SK-N-SH treated with all-trans-retinoic acid at 6 μM for 48 hours (cell line): ENCODE measurements at regions not wholly inside any gene's neighbourhood (a gene's known extent, or its start where the extent isn't known, plus 50 kb on each side); places are given as distances from the start of the nearest gene placed in this dataset.
"Not testable (repeated sequence)": the region's sequence is repeated elsewhere in the genome, so short reads cannot be mapped to it uniquely, and the experiment has no call there.

ENCODE experiments used
- CREB5 ChIP-seq: fragments of 250-450 bp; sonication (Bioruptor Pico); IDR thresholded peaks from 2 replicates; pipeline ENCODE4 v1.5.1; 2020; ENCODE audit warnings: low read depth, mild to moderate bottlenecking, moderate library complexity
- TSHZ2 ChIP-seq: fragments of 250-450 bp; sonication (Bioruptor Pico); IDR thresholded peaks from 2 replicates; pipeline ENCODE4 v1.5.0; 2020; ENCODE audit warnings: mild to moderate bottlenecking, moderate library complexity

- TF ChIP-seq TSHZ2; CREB5 (CRISPR knock-in tag): not testable (repeated sequence)
These were observed 58.7 kb upstream of the EPHB3 start for GRCh38 chr3:184502841-184503240.
